Endodermal cell (in vitro differentiated cells): ENCODE measurements at regions not wholly inside any gene's neighbourhood (a gene's known extent, or its start where the extent isn't known, plus 50 kb on each side); places are given as distances from the start of the nearest gene placed in this dataset.
A peak's percentile ranks its signal among the peaks of the same experiment; 100 is the strongest.

ENCODE experiments used
- DNase-seq: peaks from one replicate; pipeline ENCODE4 v3.0.0-alpha.2; 2017
- H3K27ac ChIP-seq: 2 replicates; pipeline ENCODE4 v1.5.1; 2013; ENCODE audit warnings: mild to moderate bottlenecking, low read depth, low read length, moderate library complexity
- H3K27me3 ChIP-seq: 2 replicates; pipeline ENCODE4 v1.6.1; 2013; ENCODE audit warnings: mild to moderate bottlenecking, low read length, moderate library complexity; ENCODE audit not compliant: insufficient read depth, control insufficient read depth, poor library complexity, severe bottlenecking
- H3K36me3 ChIP-seq: 2 replicates; pipeline ENCODE4 v1.7.0; 2013; ENCODE audit warnings: mild to moderate bottlenecking, low read length, moderate library complexity; ENCODE audit not compliant: control insufficient read depth, insufficient read depth
- H3K4me1 ChIP-seq: one replicate; pipeline ENCODE4 v1.7.0; 2013; ENCODE audit warnings: low read length; ENCODE audit not compliant: control insufficient read depth, insufficient read depth
- H3K4me3 ChIP-seq: 2 replicates; pipeline ENCODE4 v1.5.1; 2013; ENCODE audit warnings: mild to moderate bottlenecking, low read length, moderate library complexity
- H3K9ac ChIP-seq: 2 replicates; pipeline ENCODE4 v1.6.1; 2013; ENCODE audit warnings: mild to moderate bottlenecking, low read length, moderate library complexity; ENCODE audit not compliant: poor library complexity, severe bottlenecking; ENCODE audit errors: extremely low read depth
- H3K9me3 ChIP-seq: 2 replicates; pipeline ENCODE4 v1.6.1; 2013; ENCODE audit warnings: mild to moderate bottlenecking, low read length, moderate library complexity; ENCODE audit not compliant: control insufficient read depth
- H3K27ac Mint-ChIP-seq: 2 replicates; pipeline ENCODE4 v1.8.0; 2020; ENCODE audit warnings: mixed read lengths
- H3K27me3 Mint-ChIP-seq: 2 replicates; pipeline ENCODE4 v1.8.0; 2021; ENCODE audit warnings: mild to moderate bottlenecking, mixed read lengths; ENCODE audit not compliant: insufficient read depth
- H3K36me3 Mint-ChIP-seq: 2 replicates; pipeline ENCODE4 v1.8.0; 2020; ENCODE audit warnings: low read depth, mixed read lengths
- H3K4me1 Mint-ChIP-seq: 2 replicates; pipeline ENCODE4 v1.8.0; 2020; ENCODE audit warnings: mixed read lengths
- H3K4me3 Mint-ChIP-seq: 2 replicates; pipeline ENCODE4 v1.8.0; 2020; ENCODE audit warnings: mild to moderate bottlenecking, moderate library complexity, mixed read lengths
- H3K9me3 Mint-ChIP-seq: 2 replicates; pipeline ENCODE4 v1.8.0; 2020; ENCODE audit warnings: mild to moderate bottlenecking, mixed read lengths
- CTCF ChIP-seq: fragments of 200-600 bp; sonication (generic); conservative IDR thresholded peaks from 2 replicates; pipeline ENCODE4 v1.5.0; 2021; ENCODE audit warnings: antibody characterized with exemption, mild to moderate bottlenecking
- WGBS, 2 experiments: methylation state at CpG; one replicate each; pipeline versions ENCODE4 v1.1.5 to v1.1.7; 2013; ENCODE audit warnings: missing lambda C conversion rate in 2 of 2, mixed read lengths in 1 of 2; ENCODE audit not compliant: insufficient coverage in 1 of 2, insufficient read length in 1 of 2; 5-methylcytosine and 5-hydroxymethylcytosine counted together

DNA sequence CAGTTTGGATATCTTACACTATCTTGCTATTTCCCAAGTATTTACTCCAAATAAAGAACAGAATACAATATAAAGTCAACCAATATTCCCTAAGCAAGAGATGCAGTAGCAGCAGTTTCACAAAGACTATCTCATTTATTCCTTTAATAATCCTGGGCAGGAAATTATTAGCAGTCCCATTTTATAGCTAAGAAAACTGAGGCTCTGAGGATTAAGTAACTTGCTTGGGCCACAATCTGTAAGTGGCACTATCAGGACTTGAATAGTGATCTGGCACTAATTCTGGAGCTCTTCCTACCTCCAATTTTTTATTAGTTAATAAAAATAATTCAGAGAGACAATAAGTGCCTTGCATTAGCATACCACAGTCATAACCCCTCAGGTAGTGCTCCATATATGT is 611.7 kb downstream of the MCTP2 start:
- no peak for TF ChIP-seq CTCF
- Histone ChIP-seq H3K27me3 (no peaks in the 10 kb centered on the region), H3K9me3 (peaks cover 17% of the 10 kb centered on the region), H3K9ac (no peak overlapping the region), H3K4me1 (no peaks in the 10 kb centered on the region), H3K27ac (no peak overlapping the region), H3K4me3 (no peak overlapping the region), H3K36me3 (no peaks in the 10 kb centered on the region)
- Mint-ChIP-seq H3K27ac (no peak overlapping the region), H3K4me3 (no peak overlapping the region), H3K27me3 (peaks cover 7% of the 10 kb centered on the region), H3K9me3 (peaks cover 36% of the 10 kb centered on the region), H3K4me1 (peaks cover 27% of the 10 kb centered on the region), H3K36me3 (peaks cover 8% of the 10 kb centered on the region)
- no peak for DNase-seq

- H3K36me3 Mint-ChIP-seq, result peaks cover 8% of the 10 kb centered on the region
- H3K27ac ChIP-seq, result no peak overlapping the region
- peaks cover 44% of the 10 kb centered on the region for H3K9me3 Mint-ChIP-seq
Measured at GRCh38 chr15:94844198-94844537, 612.8 kb downstream of the MCTP2 start.

DNA sequence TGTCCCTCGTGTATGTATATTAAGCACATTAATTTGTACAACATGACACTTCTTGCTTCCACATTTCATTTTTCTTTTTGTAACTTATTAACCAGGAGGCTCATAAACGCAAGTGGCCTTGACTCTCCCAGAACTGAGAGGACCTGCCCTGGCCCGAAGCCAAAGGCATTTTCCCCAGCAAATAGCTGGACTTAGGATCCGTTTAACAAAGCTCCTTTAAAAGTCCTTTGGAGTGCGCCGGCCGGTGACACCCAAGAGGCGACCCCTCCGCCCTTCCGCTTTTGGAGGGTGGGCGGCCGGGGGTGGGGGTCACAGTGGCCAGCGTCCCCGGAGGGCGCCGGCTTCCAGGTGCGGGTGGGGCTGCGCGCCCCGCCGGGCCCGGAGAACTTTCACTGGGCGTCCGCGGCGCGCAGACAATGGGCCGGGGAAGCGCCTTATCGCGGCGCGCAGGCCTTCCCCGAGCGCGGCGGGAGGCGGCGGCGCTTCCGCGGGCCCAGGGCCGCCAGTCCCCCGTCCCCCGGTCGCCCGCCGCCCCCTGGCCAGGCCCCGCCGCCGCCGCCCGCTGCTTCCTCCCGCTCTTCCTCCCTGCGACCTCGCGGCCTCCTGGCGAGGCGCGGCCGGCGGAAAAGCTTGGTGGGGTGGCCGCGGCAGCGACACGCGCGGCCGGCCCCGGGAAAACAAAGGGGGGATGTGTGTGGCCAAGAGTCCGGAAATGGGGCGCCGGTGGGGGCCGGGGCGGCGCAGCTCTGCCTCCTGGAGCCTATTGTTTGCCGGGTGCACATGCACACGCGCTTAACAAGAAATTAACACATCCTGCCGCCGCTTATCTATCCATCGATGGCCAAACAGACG is 613.4 kb downstream of the MCTP2 start:
- Histone ChIP-seq H3K27ac (peak overlapping the region; percentile 64), H3K9me3 (peaks cover 17% of the 10 kb centered on the region), H3K4me1 (no peaks in the 10 kb centered on the region), H3K27me3 (no peaks in the 10 kb centered on the region), H3K4me3 (peak overlapping the region; percentile 56), H3K9ac (peak overlapping the region; percentile 33), H3K36me3 (no peaks in the 10 kb centered on the region)
- H3K27me3 Mint-ChIP-seq, result peaks cover 7% of the 10 kb centered on the region
- 6 to 10% methylated on average over 18 to 83 of the region's 83 CpGs for WGBS, 2 experiments
- H3K4me1 Mint-ChIP-seq, result peaks cover 19% of the 10 kb centered on the region
- peak overlapping the region; percentile 94 for H3K27ac Mint-ChIP-seq
- peak overlapping the region; percentile 55 for H3K4me3 Mint-ChIP-seq
- TF ChIP-seq CTCF, result no peak
- peaks cover 50% of the 10 kb centered on the region for H3K9me3 Mint-ChIP-seq
- peak; percentile 84 for DNase-seq
- peaks cover 8% of the 10 kb centered on the region for H3K36me3 Mint-ChIP-seq

More at GRCh38 chr15:94844198-94844537, 612.8 kb downstream of the MCTP2 start:
- WGBS, 2 experiments, result 82 to 93% methylated on average over 2 to 5 of the region's 5 CpGs
- H3K27me3 ChIP-seq, result no peaks in the 10 kb centered on the region
- DNase-seq, result no peak
- no peak for TF ChIP-seq CTCF
- H3K9me3 ChIP-seq, result peaks cover 17% of the 10 kb centered on the region
- H3K4me3 ChIP-seq, result no peak overlapping the region
- Mint-ChIP-seq H3K4me3 (peak overlapping the region; percentile 1), H3K4me1 (peaks cover 19% of the 10 kb centered on the region), H3K27me3 (peaks cover 7% of the 10 kb centered on the region), H3K27ac (no peak overlapping the region)
- H3K9ac ChIP-seq, result peak overlapping the region; percentile 33
- no peaks in the 10 kb centered on the region for H3K36me3 ChIP-seq
- H3K4me1 ChIP-seq, result no peaks in the 10 kb centered on the region
